ENCODE measurements at regions not wholly inside any gene's neighbourhood (a gene's known extent, or its start where the extent isn't known, plus 50 kb on each side); places are given as distances from the start of the nearest gene placed in this dataset.

DNA sequence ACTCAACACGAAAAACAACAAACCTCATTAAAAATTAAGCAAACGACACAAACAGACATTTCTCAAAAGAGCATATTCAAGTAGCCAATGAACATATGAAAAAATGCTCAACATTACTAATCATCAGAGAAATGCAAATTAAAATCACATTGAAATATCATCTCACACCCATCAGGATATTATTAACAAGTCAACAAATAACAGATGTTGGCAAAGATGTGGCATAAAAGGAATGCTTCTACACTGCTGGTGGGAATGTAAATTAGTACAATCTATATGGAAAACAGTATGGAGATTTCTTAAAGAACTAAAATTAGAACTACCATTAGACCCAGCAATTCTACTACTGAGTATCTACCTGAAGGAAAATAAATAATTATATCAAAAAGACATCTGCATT lies 182.2 kb downstream of the KITLG start:
- Mint-ChIP-seq H3K27ac (no peak overlapping the region), H3K4me3 (no peak overlapping the region), H3K36me3 (no peaks in the 10 kb centered on the region), H3K9me3 (no peaks in the 10 kb centered on the region), H3K27me3 (no peaks in the 10 kb centered on the region), H3K4me1 (no peaks in the 10 kb centered on the region)
- DNase-seq (no peak), ATAC-seq (ENCODE audit: low read depth) (no peak)
- POLR2A ChIA-PET = no interaction called here

DNA sequence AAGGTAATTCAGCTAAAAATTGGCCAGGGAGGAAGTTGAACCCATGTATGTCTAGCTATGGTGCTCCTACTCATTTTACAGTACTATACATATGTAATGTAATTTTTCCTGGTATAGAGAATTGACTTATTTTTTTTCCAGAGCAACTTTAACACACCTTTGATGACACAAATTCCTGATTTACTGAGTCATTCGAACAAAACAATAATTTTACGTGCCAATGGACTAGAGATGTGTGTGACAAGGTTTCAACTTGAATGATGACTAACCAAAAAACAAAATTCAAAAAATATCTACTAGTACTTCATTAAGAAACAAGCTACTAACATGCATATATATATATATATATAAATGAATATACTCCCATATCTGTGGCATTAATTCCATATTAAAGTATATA lies 180.5 kb downstream of the KITLG start:
- ATAC-seq (ENCODE audit: low read depth) (no peak), DNase-seq (no peak)
- Mint-ChIP-seq H3K36me3 (no peaks in the 10 kb centered on the region), H3K4me1 (no peaks in the 10 kb centered on the region), H3K9me3 (no peaks in the 10 kb centered on the region), H3K27me3 (no peaks in the 10 kb centered on the region), H3K27ac (no peak overlapping the region), H3K4me3 (no peak overlapping the region)
- POLR2A ChIA-PET = no interaction called here

DNA sequence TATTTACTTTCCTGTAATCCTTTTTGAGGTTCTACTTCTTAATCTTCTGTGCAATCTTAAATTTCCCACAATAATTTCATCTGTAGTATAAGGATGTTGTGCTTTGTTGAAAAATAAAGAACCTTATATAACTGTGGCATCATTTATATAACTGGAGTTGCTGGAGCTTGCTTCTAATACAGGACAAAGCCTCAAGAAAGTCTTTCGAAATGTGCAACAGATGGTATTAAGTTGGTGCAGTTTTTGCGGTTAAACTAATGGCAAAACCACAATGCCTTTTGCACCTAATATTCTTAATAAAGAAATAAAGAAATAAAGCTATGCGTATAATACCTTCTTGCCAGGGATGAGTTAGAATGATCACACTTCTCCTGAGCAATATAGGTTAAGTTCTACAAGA lies 180.0 kb downstream of the KITLG start:
- H3K36me3 Mint-ChIP-seq = no peaks in the 10 kb centered on the region
- H3K4me1 Mint-ChIP-seq = no peaks in the 10 kb centered on the region
- no peaks in the 10 kb centered on the region for H3K9me3 Mint-ChIP-seq
- ATAC-seq (ENCODE audit: low read depth) (no peak), DNase-seq (no peak)
- no peak overlapping the region for H3K4me3 Mint-ChIP-seq
- no peaks in the 10 kb centered on the region for H3K27me3 Mint-ChIP-seq
- H3K27ac Mint-ChIP-seq = no peak overlapping the region
- POLR2A ChIA-PET = no interaction called here

DNA sequence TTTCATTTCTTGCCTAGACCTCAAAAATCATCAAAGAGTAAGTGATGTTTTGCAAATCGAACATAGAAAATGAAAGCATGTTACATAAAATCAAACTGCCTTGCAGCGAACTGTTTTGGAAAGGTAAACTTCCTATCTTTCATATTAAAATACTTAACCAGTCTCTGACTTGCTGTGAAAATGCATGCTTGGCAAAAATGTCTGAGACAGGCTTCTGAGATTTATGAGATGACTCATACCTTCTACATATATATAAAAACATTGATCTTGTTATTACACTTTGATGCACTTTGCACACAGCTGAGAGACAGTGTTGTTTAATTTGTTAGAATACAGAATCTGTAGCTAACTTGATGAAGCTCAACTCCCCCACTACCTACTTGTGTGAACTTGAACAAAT lies 179.1 kb downstream of the KITLG start:
- Mint-ChIP-seq H3K27ac (no peak overlapping the region), H3K4me1 (no peaks in the 10 kb centered on the region), H3K4me3 (no peak overlapping the region), H3K9me3 (no peaks in the 10 kb centered on the region), H3K36me3 (no peaks in the 10 kb centered on the region), H3K27me3 (no peaks in the 10 kb centered on the region)
- ATAC-seq (ENCODE audit: low read depth) (no peak), DNase-seq (no peak)
- POLR2A ChIA-PET = no interaction called here

DNA sequence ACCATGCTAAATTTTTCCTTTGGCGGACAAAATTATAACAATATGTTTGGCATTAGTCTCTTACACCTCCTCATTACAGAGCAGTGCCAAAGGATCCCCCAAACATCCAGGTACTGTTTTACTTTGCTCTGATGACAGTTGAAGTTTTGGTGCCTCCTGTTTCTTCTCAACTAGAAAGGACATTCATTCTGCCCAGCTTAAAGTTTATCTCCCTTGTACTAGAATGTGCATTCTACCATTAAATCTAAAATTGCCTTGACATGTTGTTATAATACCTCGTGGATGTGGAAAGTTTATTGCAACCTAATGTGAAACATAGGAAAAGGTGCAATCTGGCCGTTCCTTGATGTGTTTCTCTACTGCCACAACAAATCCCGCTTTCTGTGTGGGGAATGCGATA lies 173.4 kb downstream of the KITLG start:
- H3K4me1 Mint-ChIP-seq = no peaks in the 10 kb centered on the region
- no peak overlapping the region for H3K4me3 Mint-ChIP-seq
- ATAC-seq (ENCODE audit: low read depth) (no peak), DNase-seq (no peak)
- POLR2A ChIA-PET = no interaction called here
- no peaks in the 10 kb centered on the region for H3K9me3 Mint-ChIP-seq
- no peaks in the 10 kb centered on the region for H3K27me3 Mint-ChIP-seq
- H3K27ac Mint-ChIP-seq = no peak overlapping the region
- H3K36me3 Mint-ChIP-seq = no peaks in the 10 kb centered on the region

DNA sequence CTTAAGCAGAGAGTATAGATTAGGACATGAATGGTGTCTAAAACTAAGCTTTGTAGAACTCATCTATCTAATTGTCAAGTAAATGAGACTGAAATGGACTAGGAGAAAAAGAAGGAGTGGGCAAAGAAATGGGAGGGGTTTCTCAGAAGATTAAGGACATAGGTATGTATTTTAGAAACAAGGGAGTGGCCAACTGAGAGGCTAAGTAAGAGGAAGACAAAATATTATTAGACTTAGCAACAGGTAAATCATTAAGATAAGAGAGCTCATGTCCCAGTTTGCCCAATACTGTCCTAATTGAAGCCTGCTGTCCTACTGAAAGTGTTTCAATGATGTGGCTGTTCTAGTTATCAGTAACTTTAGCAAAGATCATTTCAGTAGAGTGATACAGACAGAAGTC lies 171.4 kb downstream of the KITLG start:
- no peaks in the 10 kb centered on the region for H3K9me3 Mint-ChIP-seq
- DNase-seq (no peak), ATAC-seq (ENCODE audit: low read depth) (no peak)
- no peaks in the 10 kb centered on the region for H3K36me3 Mint-ChIP-seq
- H3K27ac Mint-ChIP-seq = no peak overlapping the region
- no peaks in the 10 kb centered on the region for H3K4me1 Mint-ChIP-seq
- no peaks in the 10 kb centered on the region for H3K27me3 Mint-ChIP-seq
- no peak overlapping the region for H3K4me3 Mint-ChIP-seq
- POLR2A ChIA-PET = no interaction called here

DNA sequence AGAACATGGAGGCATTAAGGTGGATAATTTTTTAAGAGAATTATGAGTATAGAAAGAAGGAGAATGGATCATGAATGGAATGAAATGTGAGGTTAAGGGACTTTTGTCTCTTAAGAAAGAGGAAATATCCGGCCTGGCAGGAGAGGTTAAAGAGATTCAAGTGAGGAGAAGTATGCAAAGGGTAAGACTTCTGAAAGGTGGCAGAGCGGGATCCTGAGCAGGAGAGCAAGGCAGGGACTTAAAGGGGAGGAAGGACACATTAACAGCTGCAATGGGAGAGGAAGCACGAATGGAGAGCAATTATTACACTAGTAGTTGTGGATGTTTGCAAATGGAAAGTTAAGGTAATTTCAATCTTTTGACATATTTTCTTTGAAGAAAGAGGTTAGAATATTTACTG lies 171.0 kb downstream of the KITLG start:
- POLR2A ChIA-PET = no interaction called here
- ATAC-seq (ENCODE audit: low read depth) (no peak), DNase-seq (no peak)
- no peaks in the 10 kb centered on the region for H3K9me3 Mint-ChIP-seq
- no peak overlapping the region for H3K27ac Mint-ChIP-seq
- no peaks in the 10 kb centered on the region for H3K27me3 Mint-ChIP-seq
- H3K4me3 Mint-ChIP-seq = no peak overlapping the region
- no peaks in the 10 kb centered on the region for H3K36me3 Mint-ChIP-seq
- no peaks in the 10 kb centered on the region for H3K4me1 Mint-ChIP-seq

DNA sequence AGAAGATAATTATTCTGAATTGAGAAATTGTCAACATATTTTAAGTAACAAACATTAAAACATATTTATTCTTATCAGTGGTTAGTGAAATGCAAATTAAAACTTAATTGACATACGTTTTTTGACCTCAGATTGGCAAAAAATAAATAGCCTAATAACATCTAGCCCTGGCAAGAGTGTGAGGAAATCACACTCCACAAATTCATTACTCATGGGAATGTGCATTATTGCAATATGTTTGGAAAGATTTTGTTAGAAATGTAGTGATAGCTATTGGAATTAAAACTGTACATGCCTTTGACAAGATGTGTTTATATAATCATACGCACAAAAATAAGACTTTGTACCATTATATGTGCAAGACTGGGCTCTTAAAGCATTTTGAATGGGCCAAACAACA lies 168.6 kb downstream of the KITLG start:
- Mint-ChIP-seq H3K4me1 (no peaks in the 10 kb centered on the region), H3K9me3 (no peaks in the 10 kb centered on the region), H3K27ac (no peak overlapping the region), H3K4me3 (no peak overlapping the region), H3K36me3 (no peaks in the 10 kb centered on the region), H3K27me3 (no peaks in the 10 kb centered on the region)
- DNase-seq = no peak
- POLR2A ChIA-PET = no interaction called here
- ATAC-seq (ENCODE audit: low read depth) = no peak

DNA sequence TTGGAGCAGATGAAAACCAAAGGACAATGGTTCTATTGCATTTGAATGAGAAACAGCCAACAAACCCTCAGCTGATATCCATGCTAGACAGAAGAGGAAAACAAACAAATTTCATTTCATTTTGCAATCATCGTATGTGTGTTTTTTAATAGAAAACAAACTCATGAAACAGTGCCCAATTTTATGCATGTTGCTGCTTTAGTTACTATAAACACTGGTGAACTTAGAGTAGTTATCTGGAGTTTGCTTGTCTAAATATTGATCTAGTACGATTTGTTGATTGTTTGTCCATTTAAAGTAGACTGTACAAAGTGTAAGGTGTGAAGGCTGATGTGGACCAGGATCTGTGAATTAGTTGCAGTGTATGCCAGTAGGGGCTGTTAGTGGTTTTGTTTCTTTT lies 166.6 kb downstream of the KITLG start:
- Mint-ChIP-seq H3K27ac (no peak overlapping the region), H3K9me3 (no peaks in the 10 kb centered on the region), H3K36me3 (no peaks in the 10 kb centered on the region), H3K4me1 (no peaks in the 10 kb centered on the region), H3K4me3 (no peak overlapping the region), H3K27me3 (no peaks in the 10 kb centered on the region)
- DNase-seq (no peak), ATAC-seq (ENCODE audit: low read depth) (no peak)
- POLR2A ChIA-PET = no interaction called here

DNA sequence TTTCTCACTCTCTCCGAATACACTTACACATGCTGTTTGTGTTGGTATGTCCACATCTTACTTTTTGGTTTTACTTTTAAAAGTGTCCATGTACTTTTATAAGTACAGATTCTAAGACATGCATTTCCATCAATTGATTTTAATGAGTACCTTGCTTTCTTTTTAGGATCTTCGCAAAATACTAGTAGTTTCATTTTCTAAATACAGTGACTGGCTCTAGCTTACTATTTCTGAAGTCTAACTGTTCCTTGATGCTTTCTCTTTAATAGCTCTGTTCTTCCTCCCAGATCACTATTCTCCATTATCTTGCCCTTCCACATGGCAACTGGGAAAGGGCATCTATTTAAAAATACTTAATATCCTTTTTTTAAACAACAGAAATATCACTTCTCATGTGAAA lies 164.1 kb downstream of the KITLG start:
- Mint-ChIP-seq H3K27ac (no peak overlapping the region), H3K27me3 (no peaks in the 10 kb centered on the region)
- ATAC-seq (ENCODE audit: low read depth) = no peak

DNA sequence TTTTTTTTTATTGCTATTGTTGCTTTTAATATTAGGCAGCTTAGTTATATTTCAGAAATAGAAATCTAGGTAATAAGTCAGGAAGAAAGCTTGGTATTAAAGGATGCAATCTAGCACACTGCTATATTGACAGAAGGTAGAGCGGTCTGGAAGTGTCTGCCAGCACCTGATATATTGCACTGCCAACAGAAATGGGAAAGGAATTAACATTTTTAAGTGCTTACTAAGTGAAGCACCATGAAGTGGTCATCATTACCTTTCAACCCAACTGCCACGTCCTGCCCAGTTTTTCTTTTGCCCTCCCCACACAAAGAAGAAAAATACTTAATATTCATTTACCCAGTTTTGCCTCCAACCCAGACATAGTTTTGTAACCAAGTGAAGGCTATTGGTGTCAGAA lies 163.5 kb downstream of the KITLG start:
- H3K4me1 Mint-ChIP-seq = no peaks in the 10 kb centered on the region
- DNase-seq (no peak), ATAC-seq (ENCODE audit: low read depth) (no peak)
- H3K4me3 Mint-ChIP-seq = no peak overlapping the region
- H3K9me3 Mint-ChIP-seq = no peaks in the 10 kb centered on the region
- no peak overlapping the region for H3K27ac Mint-ChIP-seq
- H3K27me3 Mint-ChIP-seq = no peaks in the 10 kb centered on the region
- H3K36me3 Mint-ChIP-seq = no peaks in the 10 kb centered on the region
- POLR2A ChIA-PET = no interaction called here

More for the DNA sequence above, 164.1 kb downstream of the KITLG start:
- Mint-ChIP-seq H3K9me3 (no peaks in the 10 kb centered on the region), H3K4me1 (no peaks in the 10 kb centered on the region), H3K36me3 (no peaks in the 10 kb centered on the region), H3K4me3 (no peak overlapping the region)
- POLR2A ChIA-PET = no interaction called here
- no peak for DNase-seq

DNA sequence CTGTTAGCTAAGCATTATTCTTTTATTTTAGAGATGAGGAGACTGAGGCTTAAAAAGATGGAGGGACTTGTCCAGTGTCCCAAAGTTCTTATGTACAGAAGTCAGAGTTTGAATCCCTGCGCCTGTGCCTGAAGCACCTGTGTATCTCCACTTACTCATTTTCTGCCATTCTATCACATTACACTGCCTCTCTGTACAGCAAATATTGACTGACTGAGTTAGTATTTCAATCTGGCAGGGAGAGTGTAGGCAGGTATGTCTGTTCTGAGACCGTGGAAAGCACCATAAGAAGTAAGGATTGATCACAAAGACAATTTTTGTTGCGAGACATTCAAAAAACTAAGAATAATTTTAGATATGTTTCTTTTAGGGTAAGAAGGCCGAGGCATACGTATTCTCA lies 162.7 kb downstream of the KITLG start:
- no peaks in the 10 kb centered on the region for H3K27me3 Mint-ChIP-seq
- no peaks in the 10 kb centered on the region for H3K4me1 Mint-ChIP-seq
- no peak for ATAC-seq (ENCODE audit: low read depth)
- H3K9me3 Mint-ChIP-seq = no peaks in the 10 kb centered on the region
- H3K4me3 Mint-ChIP-seq = no peak overlapping the region
- no peak for DNase-seq
- no peaks in the 10 kb centered on the region for H3K36me3 Mint-ChIP-seq
- POLR2A ChIA-PET = no interaction called here
- no peak overlapping the region for H3K27ac Mint-ChIP-seq

DNA sequence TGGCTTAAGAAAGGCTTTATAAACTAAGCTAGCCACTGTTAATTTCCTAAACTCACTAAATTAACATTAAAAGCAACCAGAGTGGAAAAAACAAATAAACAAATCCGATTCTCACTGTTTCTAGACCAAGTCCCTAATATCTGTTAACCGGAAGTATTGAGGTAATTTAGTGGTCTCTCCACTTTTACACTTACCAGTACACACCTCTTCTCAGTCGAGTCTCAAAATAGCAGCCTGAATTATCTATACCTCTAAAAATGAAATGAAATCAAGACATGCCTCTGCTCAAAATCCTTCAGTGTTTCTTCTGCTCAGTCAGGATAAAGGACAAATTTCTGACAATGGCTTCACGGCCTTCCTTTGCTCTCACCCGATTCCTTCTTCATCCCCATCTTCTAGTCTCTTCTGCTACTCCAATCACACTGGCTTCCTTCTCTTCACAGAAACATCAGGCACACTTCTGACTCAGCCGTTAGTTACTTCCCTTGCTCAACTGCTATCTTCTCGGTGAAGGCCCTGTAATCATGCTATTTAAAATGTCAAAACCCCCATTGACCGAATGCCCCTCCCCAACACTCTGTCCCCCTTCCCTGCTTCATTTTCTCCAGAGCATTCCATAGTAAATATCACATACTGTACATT lies 161.3 kb downstream of the KITLG start:
- ATAC-seq (ENCODE audit: low read depth) (no peak), DNase-seq (no peak)
- no peaks in the 10 kb centered on the region for H3K27me3 Mint-ChIP-seq
- POLR2A ChIA-PET = no interaction called here
- H3K9me3 Mint-ChIP-seq = no peaks in the 10 kb centered on the region
- no peak overlapping the region for H3K4me3 Mint-ChIP-seq
- no peaks in the 10 kb centered on the region for H3K4me1 Mint-ChIP-seq
- H3K36me3 Mint-ChIP-seq = no peaks in the 10 kb centered on the region
- no peak overlapping the region for H3K27ac Mint-ChIP-seq

DNA sequence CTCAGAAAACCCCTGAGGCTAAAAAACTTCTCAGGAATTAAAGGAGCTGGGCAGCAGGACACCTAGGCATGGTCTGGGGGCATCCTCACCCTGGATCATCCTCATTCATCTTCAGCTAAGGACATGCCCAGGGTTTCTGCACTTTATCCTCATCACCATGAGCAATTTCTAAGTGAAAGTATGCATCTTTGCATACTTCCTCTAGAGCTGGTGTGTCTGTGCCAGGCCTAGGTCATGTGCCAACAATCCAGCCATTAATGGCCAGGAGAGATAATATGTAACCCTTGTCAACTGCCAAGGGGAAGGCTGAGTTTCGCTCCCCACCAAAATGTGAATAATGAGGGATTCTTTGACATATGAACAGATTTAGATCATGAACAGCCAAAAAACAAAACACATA lies 160.5 kb downstream of the KITLG start:
- H3K36me3 Mint-ChIP-seq = no peaks in the 10 kb centered on the region
- no peaks in the 10 kb centered on the region for H3K4me1 Mint-ChIP-seq
- no peak overlapping the region for H3K4me3 Mint-ChIP-seq
- H3K27ac Mint-ChIP-seq = no peak overlapping the region
- no peaks in the 10 kb centered on the region for H3K27me3 Mint-ChIP-seq
- DNase-seq (no peak), ATAC-seq (ENCODE audit: low read depth) (no peak)
- POLR2A ChIA-PET = no interaction called here
- no peaks in the 10 kb centered on the region for H3K9me3 Mint-ChIP-seq

DNA sequence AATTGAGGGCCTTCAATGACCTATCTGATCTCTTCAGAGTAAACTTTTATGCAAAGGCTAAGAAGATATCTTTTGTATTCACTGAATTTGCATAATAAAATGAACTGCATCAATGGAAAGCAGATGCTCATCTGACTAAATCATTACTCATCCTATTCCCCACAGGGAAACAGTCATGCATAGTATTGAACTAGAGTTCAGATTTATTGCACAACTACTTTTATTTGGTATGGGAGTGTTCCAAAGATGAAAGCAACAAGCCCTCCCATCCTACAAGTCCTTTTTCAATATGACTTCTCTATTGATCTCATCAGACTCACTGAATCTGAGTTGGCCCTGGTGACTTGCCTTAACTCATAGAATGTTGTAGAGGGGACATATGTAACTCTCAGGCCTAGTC lies 159.8 kb downstream of the KITLG start:
- ATAC-seq (ENCODE audit: low read depth) (no peak), DNase-seq (no peak)
- Mint-ChIP-seq H3K4me1 (no peaks in the 10 kb centered on the region), H3K36me3 (no peaks in the 10 kb centered on the region), H3K4me3 (no peak overlapping the region), H3K27ac (no peak overlapping the region), H3K9me3 (no peaks in the 10 kb centered on the region), H3K27me3 (no peaks in the 10 kb centered on the region)
- POLR2A ChIA-PET = no interaction called here

Measured in activated naive CD8-positive, alpha-beta T cell treated with anti-CD3 and anti-CD28 coated beads, Interleukin-2, amount 10 ng/mL, durations not matched to agents 7 days and 5 days (primary cell).